CD4-positive, alpha-beta T cell (primary cell): ENCODE measurements at regions not wholly inside any gene's neighbourhood (a gene's known extent, or its start where the extent isn't known, plus 50 kb on each side); places are given as distances from the start of the nearest gene placed in this dataset.

Experiments used
- ATAC-seq: fragments of 200-7000 bp; cut with Tn5 transposase; one replicate; pipeline ENCODE4 v1.10.0; 2022; ENCODE audit warnings: mild to moderate bottlenecking; ENCODE audit not compliant: poor library complexity
- CTCF ChIA-PET: fragments of 350-600 bp; sonication (Branson Sonifier 250); formaldehyde crosslinking; loops from one replicate; lab custom pipeline; 2021; ENCODE audit warnings: antibody characterized with exemption, inconsistent platforms; lab: Charles Lee
- POLR2A ChIA-PET: fragments of 350-600 bp; sonication (Branson Sonifier 250); formaldehyde crosslinking; loops from one replicate; lab custom pipeline; 2021; ENCODE audit warnings: antibody characterized with exemption, inconsistent platforms; lab: Charles Lee
- DNase-seq, 14 experiments: peaks; one replicate each; pipeline ENCODE4 v3.0.0-alpha.2; 2013 to 2020; ENCODE audit warnings: mixed read lengths in 2 of 14
- H3K27ac ChIP-seq, 2 donors: one replicate each; pipeline versions ENCODE4 v1.5.1 to v1.7.0; 2013; ENCODE audit warnings: low read length in 2 of 2, low read depth in 1 of 2, mild to moderate bottlenecking in 1 of 2
- H3K27me3 ChIP-seq, 2 experiments: 1 replicate in 1 of 2; 2 replicates in 1 of 2; pipeline versions ENCODE4 v1.6.1 to v1.7.0; 2013; ENCODE audit warnings: low read length in 2 of 2, control low read depth in 1 of 2, mild to moderate bottlenecking in 1 of 2, moderate library complexity in 1 of 2; ENCODE audit not compliant: insufficient read depth in 2 of 2, control insufficient read depth in 1 of 2
- H3K36me3 ChIP-seq: one replicate; pipeline ENCODE4 v1.6.1; 2013; ENCODE audit warnings: low read length, control low read depth; ENCODE audit not compliant: insufficient read depth
- H3K4me1 ChIP-seq: one replicate; pipeline ENCODE4 v1.6.1; 2013; ENCODE audit warnings: low read length, control low read depth; ENCODE audit not compliant: insufficient read depth
- H3K4me3 ChIP-seq: one replicate; pipeline ENCODE4 v1.5.1; 2013; ENCODE audit warnings: mild to moderate bottlenecking, low read length, moderate library complexity
- H3K9me3 ChIP-seq, 2 experiments: 1 replicate in 1 of 2; 2 replicates in 1 of 2; pipeline versions ENCODE4 v1.6.1 to v1.7.0; 2013; ENCODE audit warnings: low read length in 2 of 2, mild to moderate bottlenecking in 2 of 2, control low read depth in 1 of 2, moderate library complexity in 1 of 2; ENCODE audit not compliant: control insufficient read depth in 1 of 2, insufficient read depth in 1 of 2
- H3K27ac Mint-ChIP-seq: one replicate; pipeline ENCODE4 v1.8.0; 2020; ENCODE audit warnings: mixed read lengths
- H3K27me3 Mint-ChIP-seq: one replicate; pipeline ENCODE4 v1.8.0; 2021; ENCODE audit warnings: mixed read lengths
- H3K36me3 Mint-ChIP-seq: one replicate; pipeline ENCODE4 v1.8.0; 2021; ENCODE audit warnings: low read depth, mixed read lengths
- H3K4me1 Mint-ChIP-seq: one replicate; pipeline ENCODE4 v1.8.0; 2021; ENCODE audit warnings: low read depth, mixed read lengths
- H3K4me3 Mint-ChIP-seq: one replicate; pipeline ENCODE4 v1.8.0; 2020; ENCODE audit warnings: mild to moderate bottlenecking, mixed read lengths
- H3K9me3 Mint-ChIP-seq: one replicate; pipeline ENCODE4 v1.8.0; 2020; ENCODE audit warnings: mixed read lengths
- intact Hi-C, 2 experiments: fragments of 100-400 bp; cut with DNase I in 1 of 2; cut with micrococcal nuclease in 1 of 2; formaldehyde crosslinking; loops; one replicate each; pipeline versions ENCODE4 v1.15.1 to v1.9.0; 2023 to 2025; cut with DNase I, micrococcal nuclease
- TF ChIP-seq, protein P1 (sequence below): fragments of 200-600 bp; IDR thresholded peaks from one replicate; pipeline ENCODE4 v1.8.0; 2022; ENCODE audit warnings: antibody characterized with exemption, mild to moderate bottlenecking

GRCh38 chr17:79232957-79233356, 158.3 kb downstream of the ENGASE start:
- Mint-ChIP-seq H3K4me1 (no peaks in the 10 kb centered on the region), H3K4me3 (no peak overlapping the region), H3K36me3 (no peaks in the 10 kb centered on the region), H3K27ac (no peak overlapping the region), H3K27me3 (peaks cover 5% of the 10 kb centered on the region), H3K9me3 (no peaks in the 10 kb centered on the region)
- Histone ChIP-seq H3K36me3 (no peaks in the 10 kb centered on the region), H3K9me3 (peaks cover 0 to 4% of the 10 kb centered on the region in 2 experiments), H3K27me3 (no peaks in the 10 kb centered on the region), H3K27ac (no peak overlapping the region), H3K4me3 (no peak overlapping the region), H3K4me1 (no peaks in the 10 kb centered on the region)
- DNase-seq (no peak), ATAC-seq (no peak)
- ChIA-PET CTCF (no interaction called here), POLR2A (no interaction called here)
- TF ChIP-seq, protein P1, sequence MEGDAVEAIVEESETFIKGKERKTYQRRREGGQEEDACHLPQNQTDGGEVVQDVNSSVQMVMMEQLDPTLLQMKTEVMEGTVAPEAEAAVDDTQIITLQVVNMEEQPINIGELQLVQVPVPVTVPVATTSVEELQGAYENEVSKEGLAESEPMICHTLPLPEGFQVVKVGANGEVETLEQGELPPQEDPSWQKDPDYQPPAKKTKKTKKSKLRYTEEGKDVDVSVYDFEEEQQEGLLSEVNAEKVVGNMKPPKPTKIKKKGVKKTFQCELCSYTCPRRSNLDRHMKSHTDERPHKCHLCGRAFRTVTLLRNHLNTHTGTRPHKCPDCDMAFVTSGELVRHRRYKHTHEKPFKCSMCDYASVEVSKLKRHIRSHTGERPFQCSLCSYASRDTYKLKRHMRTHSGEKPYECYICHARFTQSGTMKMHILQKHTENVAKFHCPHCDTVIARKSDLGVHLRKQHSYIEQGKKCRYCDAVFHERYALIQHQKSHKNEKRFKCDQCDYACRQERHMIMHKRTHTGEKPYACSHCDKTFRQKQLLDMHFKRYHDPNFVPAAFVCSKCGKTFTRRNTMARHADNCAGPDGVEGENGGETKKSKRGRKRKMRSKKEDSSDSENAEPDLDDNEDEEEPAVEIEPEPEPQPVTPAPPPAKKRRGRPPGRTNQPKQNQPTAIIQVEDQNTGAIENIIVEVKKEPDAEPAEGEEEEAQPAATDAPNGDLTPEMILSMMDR = no peak
- intact Hi-C loops = no loop called here

GRCh38 chr17:79231766-79232287, 157.2 kb downstream of the ENGASE start:
- peaks cover 5% of the 10 kb centered on the region for H3K27me3 Mint-ChIP-seq
- H3K4me3 Mint-ChIP-seq = no peak overlapping the region
- Histone ChIP-seq H3K4me1 (no peaks in the 10 kb centered on the region), H3K4me3 (no peak overlapping the region), H3K27me3 (no peaks in the 10 kb centered on the region), H3K27ac (no peak overlapping the region), H3K9me3 (peaks cover 0 to 4% of the 10 kb centered on the region in 2 experiments), H3K36me3 (no peaks in the 10 kb centered on the region)
- ATAC-seq = no peak
- DNase-seq = no peak
- no peaks in the 10 kb centered on the region for H3K4me1 Mint-ChIP-seq
- no peaks in the 10 kb centered on the region for H3K9me3 Mint-ChIP-seq
- H3K36me3 Mint-ChIP-seq = no peaks in the 10 kb centered on the region
- H3K27ac Mint-ChIP-seq = no peak overlapping the region
- ChIA-PET CTCF (no interaction called here), POLR2A (no interaction called here)
- intact Hi-C loops = no loop called here
- TF ChIP-seq, protein P1 = no peak

DNA sequence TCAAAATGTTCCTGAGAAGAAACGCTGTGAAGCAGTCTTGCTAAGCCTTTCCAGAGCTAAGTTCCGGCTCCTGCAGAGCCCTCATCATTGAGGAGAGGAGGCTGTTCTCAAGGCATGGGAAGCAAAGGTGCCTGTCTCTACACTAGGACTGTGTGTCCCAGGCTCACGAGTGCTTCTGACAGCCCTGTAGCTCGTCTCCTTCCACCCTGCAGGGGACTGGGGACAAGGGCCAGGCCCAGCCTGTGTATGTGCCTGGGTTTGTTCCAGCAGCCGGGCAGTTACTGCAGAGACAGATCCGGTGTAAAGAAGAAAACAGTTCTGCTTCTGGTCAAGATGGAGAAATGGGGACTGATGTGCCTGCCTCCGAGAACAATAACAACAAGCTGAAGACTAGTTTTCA, 156.0 kb downstream of the ENGASE start:
- intact Hi-C loops = no loop called here
- Histone ChIP-seq H3K36me3 (no peaks in the 10 kb centered on the region), H3K27ac (no peak overlapping the region), H3K4me3 (no peak overlapping the region), H3K4me1 (no peaks in the 10 kb centered on the region), H3K9me3 (peaks cover 0 to 4% of the 10 kb centered on the region in 2 experiments), H3K27me3 (no peaks in the 10 kb centered on the region)
- POLR2A ChIA-PET = no interaction called here
- CTCF ChIA-PET = no interaction called here
- Mint-ChIP-seq H3K36me3 (no peaks in the 10 kb centered on the region), H3K27ac (no peak overlapping the region), H3K27me3 (peaks cover 13% of the 10 kb centered on the region), H3K9me3 (no peaks in the 10 kb centered on the region), H3K4me3 (no peak overlapping the region), H3K4me1 (no peaks in the 10 kb centered on the region)
- DNase-seq (no peak), ATAC-seq (no peak)
- TF ChIP-seq, protein P1 = no peak
